GM19468 (cell line): ENCODE measurements at regions not wholly inside any gene's neighbourhood (a gene's known extent, or its start where the extent isn't known, plus 50 kb on each side); places are given as distances from the start of the nearest gene placed in this dataset.
"Not testable (repeated sequence)": the region's sequence is repeated elsewhere in the genome, so short reads cannot be mapped to it uniquely, and the experiment has no call there.

Source experiments
- ATAC-seq: cut with Tn5 transposase; IDR thresholded peaks from one replicate; pipeline ENCODE4 v1.9.1; 2021; ENCODE audit warnings: mild to moderate bottlenecking, moderate library complexity, moderate number of reproducible peaks; ENCODE audit not compliant: unreplicated experiment; ENCODE audit errors: extremely low read depth

GRCh38 chr9:7739595-7739994, 60.0 kb downstream of the DMAC1 start:
- no peak for ATAC-seq

- no peak for ATAC-seq
Observed at GRCh38 chr9:7735311-7735710, 64.3 kb downstream of the DMAC1 start.

GRCh38 chr9:7730164-7730445, 69.5 kb downstream of the DMAC1 start:
- no peak for ATAC-seq

- no peak for ATAC-seq
Observed at GRCh38 chr9:7729371-7730163, 70.0 kb downstream of the DMAC1 start.

GRCh38 chr9:7721291-7721690, 78.3 kb downstream of the DMAC1 start:
- ATAC-seq = no peak

GRCh38 chr9:7713088-7713487, 86.5 kb downstream of the DMAC1 start:
- ATAC-seq = not testable (repeated sequence)

GRCh38 chr9:7710686-7711085, 88.9 kb downstream of the DMAC1 start:
- ATAC-seq = no peak

GRCh38 chr9:7707934-7708333, 91.6 kb downstream of the DMAC1 start:
- ATAC-seq = no peak

- no peak for ATAC-seq
Observed at GRCh38 chr9:7704543-7704942, 95.0 kb downstream of the DMAC1 start.

- ATAC-seq = no peak
Observed at GRCh38 chr9:7691909-7692308, 107.7 kb downstream of the DMAC1 start.

GRCh38 chr9:7690014-7690413, 109.6 kb downstream of the DMAC1 start:
- no peak for ATAC-seq

- ATAC-seq = no peak
Observed at GRCh38 chr9:7688626-7689025, 111.0 kb downstream of the DMAC1 start.

GRCh38 chr9:7676609-7677156, 122.9 kb downstream of the DMAC1 start:
- no peak for ATAC-seq

GRCh38 chr9:7671847-7672246, 127.7 kb downstream of the DMAC1 start:
- ATAC-seq = no peak

GRCh38 chr9:7668541-7668940, 131.0 kb downstream of the DMAC1 start:
- no peak for ATAC-seq

- no peak for ATAC-seq
Observed at GRCh38 chr9:7665874-7666273, 133.7 kb downstream of the DMAC1 start.

- no peak for ATAC-seq
Observed at GRCh38 chr9:7659766-7660165, 139.8 kb downstream of the DMAC1 start.

GRCh38 chr9:7656636-7657035, 142.9 kb downstream of the DMAC1 start:
- no peak for ATAC-seq

- ATAC-seq = no peak
Observed at GRCh38 chr9:7653262-7653661, 146.3 kb downstream of the DMAC1 start.

GRCh38 chr9:7640231-7640630, 159.3 kb downstream of the DMAC1 start:
- no peak for ATAC-seq

GRCh38 chr9:7639471-7639870, 160.1 kb downstream of the DMAC1 start:
- no peak for ATAC-seq

GRCh38 chr9:7636838-7637467, 162.6 kb downstream of the DMAC1 start:
- ATAC-seq = no peak
